ENCODE measurements at regions not wholly inside any gene's neighbourhood (a gene's known extent, or its start where the extent isn't known, plus 50 kb on each side); places are given as distances from the start of the nearest gene placed in this dataset.

DNA sequence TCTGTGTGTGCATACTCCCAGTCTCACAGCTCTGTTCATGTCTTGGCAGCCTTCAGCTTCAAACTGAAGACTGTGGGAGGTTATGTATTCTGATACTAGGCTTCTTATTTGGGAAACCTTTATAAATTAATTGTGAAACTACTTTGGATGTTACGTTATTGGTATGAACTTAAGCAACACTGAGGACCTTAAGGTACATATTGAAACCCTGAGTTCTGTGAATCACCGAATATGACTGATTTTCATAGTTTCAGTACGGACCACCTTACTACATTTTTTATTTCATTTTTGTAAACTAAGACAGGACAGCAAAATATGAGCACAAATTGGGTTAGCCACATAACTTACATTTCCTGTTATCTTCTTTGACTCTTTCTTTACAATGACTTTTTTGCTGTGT is 498.4 kb downstream of the PDGFC start:
- Histone ChIP-seq H3F3A (ENCODE audit: insufficient read depth) (no peaks in the 10 kb centered on the region), H3K4me3 (ENCODE audit: insufficient read depth, low read length, poor library complexity, severe bottlenecking) (no peak overlapping the region), H3K36me3 (ENCODE audit: low read length) (no peaks in the 10 kb centered on the region), H3K4me2 (ENCODE audit: low read depth, low read length, poor library complexity, severe bottlenecking) (no peak overlapping the region), H3K9me3 (ENCODE audit: insufficient read depth, low read length) (no peaks in the 10 kb centered on the region), H3K9me2 (replicated peaks; ENCODE audit: insufficient read depth, low read length) (no peaks in the 10 kb centered on the region), H3K27ac (ENCODE audit: low read depth, low read length) (no peak overlapping the region), H3K27me3 (ENCODE audit: low read length) (no peaks in the 10 kb centered on the region), H2AFZ (ENCODE audit: low read depth, low read length, severe bottlenecking) (no peak overlapping the region), H3K9ac (ENCODE audit: low read length) (no peak overlapping the region), H3K79me2 (ENCODE audit: insufficient read depth, low read length) (no peaks in the 10 kb centered on the region), H4K20me1 (ENCODE audit: low read depth, low read length) (no peaks in the 10 kb centered on the region)
- TF ChIP-seq EZH2phosphoT487 (conservative IDR thresholded peaks at IDR 0.05; ENCODE audit: low read length) = no peak
- TF ChIP-seq, protein P1, sequence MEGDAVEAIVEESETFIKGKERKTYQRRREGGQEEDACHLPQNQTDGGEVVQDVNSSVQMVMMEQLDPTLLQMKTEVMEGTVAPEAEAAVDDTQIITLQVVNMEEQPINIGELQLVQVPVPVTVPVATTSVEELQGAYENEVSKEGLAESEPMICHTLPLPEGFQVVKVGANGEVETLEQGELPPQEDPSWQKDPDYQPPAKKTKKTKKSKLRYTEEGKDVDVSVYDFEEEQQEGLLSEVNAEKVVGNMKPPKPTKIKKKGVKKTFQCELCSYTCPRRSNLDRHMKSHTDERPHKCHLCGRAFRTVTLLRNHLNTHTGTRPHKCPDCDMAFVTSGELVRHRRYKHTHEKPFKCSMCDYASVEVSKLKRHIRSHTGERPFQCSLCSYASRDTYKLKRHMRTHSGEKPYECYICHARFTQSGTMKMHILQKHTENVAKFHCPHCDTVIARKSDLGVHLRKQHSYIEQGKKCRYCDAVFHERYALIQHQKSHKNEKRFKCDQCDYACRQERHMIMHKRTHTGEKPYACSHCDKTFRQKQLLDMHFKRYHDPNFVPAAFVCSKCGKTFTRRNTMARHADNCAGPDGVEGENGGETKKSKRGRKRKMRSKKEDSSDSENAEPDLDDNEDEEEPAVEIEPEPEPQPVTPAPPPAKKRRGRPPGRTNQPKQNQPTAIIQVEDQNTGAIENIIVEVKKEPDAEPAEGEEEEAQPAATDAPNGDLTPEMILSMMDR (IDR thresholded peaks at IDR 0.05; ENCODE audit: insufficient read depth, low read length, poor library complexity, severe bottlenecking) = no peak

- Histone ChIP-seq H3K79me2 (ENCODE audit: insufficient read depth, low read length) (no peaks in the 10 kb centered on the region), H3K27ac (ENCODE audit: low read depth, low read length) (no peak overlapping the region), H3K9ac (ENCODE audit: low read length) (no peak overlapping the region), H3K36me3 (ENCODE audit: low read length) (no peaks in the 10 kb centered on the region), H3K4me2 (ENCODE audit: low read depth, low read length, poor library complexity, severe bottlenecking) (no peak overlapping the region), H3F3A (ENCODE audit: insufficient read depth) (no peaks in the 10 kb centered on the region), H2AFZ (ENCODE audit: low read depth, low read length, severe bottlenecking) (no peak overlapping the region), H4K20me1 (ENCODE audit: low read depth, low read length) (no peaks in the 10 kb centered on the region), H3K9me2 (replicated peaks; ENCODE audit: insufficient read depth, low read length) (no peaks in the 10 kb centered on the region), H3K9me3 (ENCODE audit: insufficient read depth, low read length) (no peaks in the 10 kb centered on the region), H3K4me3 (ENCODE audit: insufficient read depth, low read length, poor library complexity, severe bottlenecking) (no peak overlapping the region), H3K27me3 (ENCODE audit: low read length) (no peaks in the 10 kb centered on the region)
- TF ChIP-seq EZH2phosphoT487 (conservative IDR thresholded peaks at IDR 0.05; ENCODE audit: low read length) = no peak
- TF ChIP-seq, protein P1 (IDR thresholded peaks at IDR 0.05; ENCODE audit: insufficient read depth, low read length, poor library complexity, severe bottlenecking) = no peak
Measured at GRCh38 chr4:156472624-156473023, 499.0 kb downstream of the PDGFC start.

DNA sequence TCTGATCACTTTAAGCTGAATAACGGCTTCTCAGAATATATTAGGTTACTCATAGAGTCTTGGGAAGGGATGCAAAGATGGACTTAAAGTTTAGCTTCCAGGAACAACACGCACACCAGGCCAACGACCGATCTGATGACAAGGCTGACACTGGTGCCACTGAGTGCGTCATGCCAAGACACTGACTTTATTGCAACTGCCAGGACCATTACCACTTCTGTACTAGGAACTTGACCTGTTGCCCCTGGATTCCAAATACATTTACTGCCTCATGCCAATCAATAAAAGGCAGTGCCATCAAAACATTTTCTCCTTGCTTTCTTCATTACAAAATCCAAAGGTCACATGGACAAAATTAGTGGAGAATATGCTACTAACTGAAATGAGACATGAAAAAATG is 505.9 kb upstream of the CTSO start:
- no peak overlapping the region for H3K4me3 ChIP-seq (ENCODE audit: insufficient read depth, low read length, poor library complexity, severe bottlenecking)
- no peak for TF ChIP-seq EZH2phosphoT487 (conservative IDR thresholded peaks at IDR 0.05; ENCODE audit: low read length)
- TF ChIP-seq, protein P1 (IDR thresholded peaks at IDR 0.05; ENCODE audit: insufficient read depth, low read length, poor library complexity, severe bottlenecking) = no peak
- H3F3A ChIP-seq (ENCODE audit: insufficient read depth) = no peaks in the 10 kb centered on the region
- no peaks in the 10 kb centered on the region for H4K20me1 ChIP-seq (ENCODE audit: low read depth, low read length)
- H3K36me3 ChIP-seq (ENCODE audit: low read length) = no peaks in the 10 kb centered on the region
- no peak overlapping the region for H2AFZ ChIP-seq (ENCODE audit: low read depth, low read length, severe bottlenecking)
- H3K9me2 ChIP-seq (replicated peaks; ENCODE audit: insufficient read depth, low read length) = no peaks in the 10 kb centered on the region; the same call in 1 of the 2 replicates
- no peaks in the 10 kb centered on the region for H3K79me2 ChIP-seq (ENCODE audit: insufficient read depth, low read length)
- H3K9me3 ChIP-seq (ENCODE audit: insufficient read depth, low read length) = no peaks in the 10 kb centered on the region
- H3K4me2 ChIP-seq (ENCODE audit: low read depth, low read length, poor library complexity, severe bottlenecking) = no peak overlapping the region
- no peak overlapping the region for H3K27ac ChIP-seq (ENCODE audit: low read depth, low read length)
- H3K9ac ChIP-seq (ENCODE audit: low read length) = no peak overlapping the region
- no peaks in the 10 kb centered on the region for H3K27me3 ChIP-seq (ENCODE audit: low read length)
